T-cell (primary cell): ENCODE measurements at regions not wholly inside any gene's neighbourhood (a gene's known extent, or its start where the extent isn't known, plus 50 kb on each side); places are given as distances from the start of the nearest gene placed in this dataset.
A peak's percentile ranks its signal among the peaks of the same experiment; 100 is the strongest.

Experiments used
- ATAC-seq, 4 experiments: fragments of 200-7000 bp in 3 of 4; fragments of 150-1000 bp in 1 of 4; cut with Tn5 transposase; replicated peaks in 1 of 4; 1 replicate in 3 of 4; 2 replicates in 1 of 4; pipeline ENCODE4 v1.10.0; 2021; ENCODE audit warnings: moderate library complexity in 3 of 4, mild to moderate bottlenecking in 2 of 4, moderate number of reproducible peaks in 1 of 4
- CTCF ChIA-PET, 2 donors: fragments of 300-600 bp; sonication (Branson Sonifier 250); formaldehyde crosslinking; loops; one replicate each; lab custom pipeline; 2022; ENCODE audit warnings: antibody characterized with exemption in 2 of 2; lab: Charles Lee
- POLR2A ChIA-PET, 2 donors: fragments of 300-600 bp; sonication (Branson Sonifier 250); formaldehyde crosslinking; loops; one replicate each; lab custom pipeline; 2022; ENCODE audit warnings: antibody characterized with exemption in 2 of 2; lab: Charles Lee
- DNase-seq, 35 experiments: peaks; one replicate each; pipeline versions ENCODE4 v3.0.0 to v3.0.0-alpha.2; 2013 to 2023
- H3K27ac ChIP-seq: one replicate; pipeline ENCODE4 v1.5.1; 2013; ENCODE audit warnings: low read length
- H3K27me3 ChIP-seq, 2 experiments: replicated peaks in 1 of 2; 1 replicate in 1 of 2; 2 replicates in 1 of 2; pipeline versions ENCODE4 v1.6.1 to v1.7.0; 2013; ENCODE audit warnings: low read length in 1 of 2, mixed read lengths in 1 of 2; ENCODE audit not compliant: control insufficient read depth in 2 of 2, insufficient read depth in 2 of 2; ENCODE audit errors: extremely low read depth in 1 of 2
- H3K36me3 ChIP-seq, 2 donors: 1 replicate in 1 of 2; 2 replicates in 1 of 2; pipeline versions ENCODE4 v1.6.1 to v1.7.0; 2013; ENCODE audit warnings: low read length in 1 of 2; ENCODE audit not compliant: control insufficient read depth in 2 of 2, insufficient read depth in 1 of 2; ENCODE audit errors: extremely low read depth in 1 of 2
- H3K4me1 ChIP-seq, 2 experiments: 1 replicate in 1 of 2; 2 replicates in 1 of 2; pipeline versions ENCODE4 v1.6.1 to v1.7.0; 2013; ENCODE audit warnings: low read length in 2 of 2, mixed read lengths in 1 of 2; ENCODE audit not compliant: insufficient read depth in 2 of 2, control insufficient read depth in 1 of 2; ENCODE audit errors: extremely low read depth in 1 of 2
- H3K4me3 ChIP-seq, 2 donors: 1 replicate in 1 of 2; 2 replicates in 1 of 2; pipeline versions ENCODE4 v1.5.1 to v1.7.0; 2013; ENCODE audit warnings: mild to moderate bottlenecking in 2 of 2, low read length in 1 of 2, moderate library complexity in 1 of 2; ENCODE audit not compliant: control insufficient read depth in 1 of 2; ENCODE audit errors: extremely low read depth in 1 of 2
- H3K9me3 ChIP-seq: 2 replicates; pipeline ENCODE4 v1.7.0; 2013
- H3K27ac Mint-ChIP-seq, 2 donors: one replicate each; pipeline ENCODE4 v1.8.0; 2020 to 2021; ENCODE audit warnings: mild to moderate bottlenecking in 2 of 2, mixed read lengths in 2 of 2
- H3K27me3 Mint-ChIP-seq, 2 donors: one replicate each; pipeline ENCODE4 v1.8.0; 2021 to 2022; ENCODE audit warnings: mixed read lengths in 2 of 2
- H3K36me3 Mint-ChIP-seq: one replicate; pipeline ENCODE4 v1.8.0; 2021; ENCODE audit warnings: mixed read lengths
- H3K4me1 Mint-ChIP-seq, 3 donors: one replicate each; pipeline ENCODE4 v1.8.0; 2020 to 2022; ENCODE audit warnings: mixed read lengths in 3 of 3, mild to moderate bottlenecking in 1 of 3
- H3K4me3 Mint-ChIP-seq, 3 donors: one replicate each; pipeline ENCODE4 v1.8.0; 2020 to 2022; ENCODE audit warnings: mild to moderate bottlenecking in 3 of 3, mixed read lengths in 3 of 3, moderate library complexity in 3 of 3
- H3K9me3 Mint-ChIP-seq, 3 donors: one replicate each; pipeline ENCODE4 v1.8.0; 2020 to 2022; ENCODE audit warnings: mixed read lengths in 3 of 3
- WGBS: methylation state at CpG from one replicate; pipeline ENCODE4 v1.1.5; 2013; ENCODE audit warnings: missing lambda C conversion rate; ENCODE audit not compliant: insufficient coverage; 5-methylcytosine and 5-hydroxymethylcytosine counted together

DNA sequence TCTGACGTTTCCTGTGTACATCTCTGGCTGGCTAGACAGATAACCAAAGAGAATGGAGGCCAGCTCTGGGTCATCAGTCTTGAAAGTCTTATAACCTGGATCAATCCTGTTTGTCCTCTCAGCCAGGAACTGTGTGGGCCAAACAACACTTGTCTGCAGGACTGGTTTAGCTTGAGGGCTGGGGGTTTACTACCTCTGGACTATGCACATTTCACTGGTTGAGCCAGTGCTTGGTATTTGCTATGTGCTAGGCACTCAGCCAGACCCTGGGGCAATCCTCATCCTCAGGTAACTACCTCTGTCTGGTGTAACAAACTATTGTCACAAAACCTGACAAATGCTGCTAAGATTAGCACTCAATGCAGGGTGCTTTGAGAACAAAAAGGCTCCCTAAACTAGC is 169.7 kb downstream of the HAUS1 start:
- Histone ChIP-seq H3K27ac (no peak overlapping the region), H3K4me3 (no peak overlapping the region), H3K36me3 (peaks cover 0 to 4% of the 10 kb centered on the region in 2 donors), H3K27me3 (no peaks in the 10 kb centered on the region), H3K9me3 (no peaks in the 10 kb centered on the region), H3K4me1 (no peaks in the 10 kb centered on the region)
- DNase-seq (no peak), ATAC-seq (no peak)
- no peaks in the 10 kb centered on the region for H3K9me3 Mint-ChIP-seq
- H3K4me1 Mint-ChIP-seq: peaks cover 17 to 42% (median 22%) of the 10 kb centered on the region in 3 donors
- H3K4me3 Mint-ChIP-seq: no peak overlapping the region
- no peaks in the 10 kb centered on the region for H3K27me3 Mint-ChIP-seq
- POLR2A ChIA-PET: interaction anchor here in 1 of 2 donors (0.6 kb wide), 1 partner anchor 108 kb away, joined by 6 read pairs; no protein-coding TSS in a partner anchor
- peaks cover 18% of the 10 kb centered on the region for H3K36me3 Mint-ChIP-seq
- CTCF ChIA-PET: no interaction called here
- H3K27ac Mint-ChIP-seq: no peak overlapping the region
- WGBS: 63% methylated on average over 1 of the region's 1 CpG

DNA sequence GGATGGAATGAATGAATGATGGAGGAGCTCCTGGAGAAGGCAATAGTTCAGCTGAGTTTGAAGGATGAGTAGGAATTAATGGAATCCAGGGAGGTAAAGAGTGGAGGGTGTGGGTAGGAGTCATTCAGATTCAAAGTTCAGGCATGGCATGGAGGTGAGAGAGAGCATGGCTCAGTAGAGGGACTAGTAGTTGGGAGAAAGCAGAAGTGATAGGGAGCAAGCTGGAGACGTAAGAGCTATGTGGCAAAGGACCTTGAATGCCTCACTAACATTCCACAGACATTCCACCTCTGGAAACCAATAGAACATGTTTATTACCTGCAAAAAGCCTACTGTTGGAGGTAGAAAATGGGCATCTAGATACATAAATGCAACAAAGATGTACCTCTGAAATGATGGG is 170.1 kb downstream of the HAUS1 start:
- Histone ChIP-seq H3K36me3 (peaks cover 0 to 4% of the 10 kb centered on the region in 2 donors), H3K27me3 (no peaks in the 10 kb centered on the region), H3K4me1 (no peaks in the 10 kb centered on the region), H3K9me3 (no peaks in the 10 kb centered on the region), H3K27ac (no peak overlapping the region), H3K4me3 (no peak overlapping the region)
- no CpG with 5 or more reads among the region's 1 CpG for WGBS
- DNase-seq (no peak), ATAC-seq (no peak)
- H3K4me1 Mint-ChIP-seq: peaks cover 18 to 46% (median 22%) of the 10 kb centered on the region in 3 donors
- H3K9me3 Mint-ChIP-seq: no peaks in the 10 kb centered on the region
- H3K27me3 Mint-ChIP-seq: no peaks in the 10 kb centered on the region
- no peak overlapping the region for H3K4me3 Mint-ChIP-seq
- POLR2A ChIA-PET: no interaction called here
- H3K27ac Mint-ChIP-seq: no peak overlapping the region
- CTCF ChIA-PET: no interaction called here
- peaks cover 14% of the 10 kb centered on the region for H3K36me3 Mint-ChIP-seq

- no peaks in the 10 kb centered on the region for H3K9me3 ChIP-seq
- H3K36me3 ChIP-seq: peaks cover 0 to 4% of the 10 kb centered on the region in 2 donors
- no peak overlapping the region for H3K27ac ChIP-seq
- H3K4me1 Mint-ChIP-seq: peaks cover 18 to 46% (median 22%) of the 10 kb centered on the region in 3 donors
- no peak overlapping the region for H3K4me3 Mint-ChIP-seq
- no peaks in the 10 kb centered on the region for H3K27me3 Mint-ChIP-seq
- POLR2A ChIA-PET: no interaction called here
- 97% methylated on average over 4 of the region's 4 CpGs for WGBS
- no peak overlapping the region for H3K4me3 ChIP-seq
- CTCF ChIA-PET: interaction anchor here (0.6 to 1.1 kb wide), 2 partner anchors 182 to 382 kb away, joined by 3 read pairs; no protein-coding TSS in a partner anchor
- H3K27ac Mint-ChIP-seq: no peak overlapping the region
- DNase-seq (no peak), ATAC-seq (no peak)
- peaks cover 13% of the 10 kb centered on the region for H3K36me3 Mint-ChIP-seq
- no peaks in the 10 kb centered on the region for H3K27me3 ChIP-seq
- no peaks in the 10 kb centered on the region for H3K9me3 Mint-ChIP-seq
- H3K4me1 ChIP-seq: no peaks in the 10 kb centered on the region
Observed at GRCh38 chr18:46275370-46275769, 171.2 kb downstream of the HAUS1 start.

DNA sequence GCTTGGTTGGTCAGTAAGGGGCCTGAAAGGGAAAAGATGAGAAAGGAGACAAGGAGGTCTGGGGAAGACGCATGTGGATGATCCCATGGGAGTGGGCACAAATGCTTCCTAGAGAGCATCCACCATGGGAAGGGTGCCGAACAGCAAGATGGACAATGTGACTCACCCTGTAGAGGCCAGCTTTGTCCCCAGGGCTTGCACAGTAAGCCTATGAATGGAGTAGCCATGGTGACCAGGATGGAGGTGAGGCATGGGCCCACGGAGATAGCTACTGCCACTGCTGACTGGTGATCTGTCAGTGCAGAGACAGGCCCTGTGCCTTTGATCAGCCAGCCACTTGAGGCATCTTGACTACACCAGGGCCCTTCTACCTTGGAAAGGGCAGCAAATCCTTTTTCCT is 172.6 kb downstream of the HAUS1 start:
- peaks cover 0 to 2% of the 10 kb centered on the region in 2 donors for H3K36me3 ChIP-seq
- Mint-ChIP-seq H3K27me3 (no peaks in the 10 kb centered on the region), H3K4me3 (no peak overlapping the region), H3K9me3 (no peaks in the 10 kb centered on the region), H3K4me1 (peaks cover 18 to 46% (median 23%) of the 10 kb centered on the region in 3 donors), H3K36me3 (peaks cover 6% of the 10 kb centered on the region), H3K27ac (no peak overlapping the region)
- ATAC-seq (no peak), DNase-seq (no peak)
- no peaks in the 10 kb centered on the region for H3K4me1 ChIP-seq
- no peak overlapping the region for H3K4me3 ChIP-seq
- POLR2A ChIA-PET: no interaction called here
- WGBS: 89% methylated on average over 3 of the region's 3 CpGs
- no peaks in the 10 kb centered on the region for H3K9me3 ChIP-seq
- H3K27ac ChIP-seq: no peak overlapping the region
- CTCF ChIA-PET: no interaction called here
- no peaks in the 10 kb centered on the region for H3K27me3 ChIP-seq

DNA sequence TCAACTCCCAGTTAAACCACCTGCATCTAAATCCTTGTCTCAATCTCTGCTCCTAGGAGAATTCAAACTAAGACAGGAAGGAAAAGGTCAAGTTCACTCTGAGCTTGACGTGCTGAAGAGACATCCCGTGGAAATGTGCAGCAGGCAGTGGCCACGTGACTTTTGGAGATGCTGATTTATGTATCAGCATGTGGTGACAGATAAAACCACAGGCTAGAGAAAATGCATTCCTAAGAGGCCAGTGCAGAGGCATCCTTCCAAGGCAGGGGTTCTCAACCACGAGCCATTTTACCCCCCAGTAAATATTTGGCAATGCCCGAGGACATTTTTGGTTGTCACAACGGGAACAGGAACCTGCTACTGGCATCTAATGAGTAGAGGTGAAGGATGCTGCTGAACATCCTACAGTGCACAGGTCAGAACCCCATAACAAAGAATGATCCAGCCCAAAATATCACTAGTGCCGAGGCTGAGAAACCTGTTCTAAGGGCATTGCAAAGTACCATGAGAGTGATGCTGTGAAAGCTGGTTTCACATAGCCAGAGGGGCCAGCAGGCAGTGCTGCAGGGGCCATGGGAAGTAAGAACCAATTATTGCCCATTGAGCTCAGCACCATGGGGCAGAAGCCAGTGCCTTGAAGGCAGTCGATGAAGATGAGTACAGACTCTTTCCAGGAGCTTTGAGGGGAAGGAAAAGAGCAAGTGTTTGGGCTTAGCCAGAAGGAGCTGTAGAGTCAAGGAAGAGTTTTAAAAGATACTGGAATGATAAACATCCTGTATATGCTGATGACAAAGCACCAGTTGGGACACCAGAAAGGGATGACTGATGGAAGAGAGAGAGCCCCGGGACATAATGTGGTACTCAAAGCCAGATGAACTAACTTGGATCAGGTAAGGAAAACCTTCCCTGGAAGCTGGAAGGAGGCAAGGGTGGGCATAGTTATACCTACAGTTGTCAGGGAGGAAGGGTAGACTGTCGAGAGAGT is 174.6 kb downstream of the HAUS1 start:
- peaks cover 15 to 39% (median 23%) of the 10 kb centered on the region in 3 donors for H3K4me1 Mint-ChIP-seq
- Histone ChIP-seq H3K27me3 (no peaks in the 10 kb centered on the region), H3K27ac (no peak overlapping the region), H3K36me3 (no peaks in the 10 kb centered on the region), H3K4me3 (no peak overlapping the region), H3K4me1 (no peaks in the 10 kb centered on the region), H3K9me3 (no peaks in the 10 kb centered on the region)
- H3K4me3 Mint-ChIP-seq: no peak overlapping the region
- no peak for ATAC-seq
- no peaks in the 10 kb centered on the region for H3K27me3 Mint-ChIP-seq
- CTCF ChIA-PET: interaction anchor here (0.7 to 5.4 kb wide), 3 partner anchors 112 to 379 kb away, joined by 3 to 37 read pairs (median 3); partner anchors contain the start of gene LOXHD1 (in 1 of the 2)
- peak overlapping the region in 1 of 2 donors; percentile 56 for H3K27ac Mint-ChIP-seq
- peaks cover 5% of the 10 kb centered on the region for H3K36me3 Mint-ChIP-seq
- 75% methylated on average over 4 of the region's 10 CpGs for WGBS
- no peaks in the 10 kb centered on the region for H3K9me3 Mint-ChIP-seq
- DNase-seq: no peak
- POLR2A ChIA-PET: no interaction called here

GRCh38 chr18:46279673-46280072 is 175.5 kb downstream of the HAUS1 start:
- Mint-ChIP-seq H3K9me3 (no peaks in the 10 kb centered on the region), H3K4me3 (no peak overlapping the region), H3K27me3 (no peaks in the 10 kb centered on the region), H3K4me1 (peaks cover 15 to 31% (median 20%) of the 10 kb centered on the region in 3 donors), H3K36me3 (peaks cover 9% of the 10 kb centered on the region), H3K27ac (peak overlapping the region in 1 of 2 donors; percentile 2)
- Histone ChIP-seq H3K36me3 (no peaks in the 10 kb centered on the region), H3K9me3 (no peaks in the 10 kb centered on the region), H3K4me3 (no peak overlapping the region), H3K27me3 (no peaks in the 10 kb centered on the region), H3K4me1 (no peaks in the 10 kb centered on the region), H3K27ac (no peak overlapping the region)
- CTCF ChIA-PET: interaction anchor here (0.5 to 5.4 kb wide), 6 partner anchors 12 to 636 kb away, joined by 3 to 37 read pairs (median 8); partner anchors contain the start of gene LOXHD1 (in 2 of the 2)
- POLR2A ChIA-PET: no interaction called here
- ATAC-seq (no peak), DNase-seq (no peak)
- WGBS: 90% methylated on average over 2 of the region's 6 CpGs
